GM13976 (cell line): ENCODE measurements at regions not wholly inside any gene's neighbourhood (a gene's known extent, or its start where the extent isn't known, plus 50 kb on each side); places are given as distances from the start of the nearest gene placed in this dataset.
"Not testable (repeated sequence)": the region's sequence is repeated elsewhere in the genome, so short reads cannot be mapped to it uniquely, and the experiment has no call there.

Experiments
- DNase-seq: peaks from one replicate; pipeline ENCODE4 v3.0.0; 2012; ENCODE audit warnings: low spot score
- CTCF ChIP-seq: IDR thresholded peaks from 2 replicates; pipeline ENCODE4 v1.5.1; 2012; ENCODE audit warnings: borderline replicate concordance, mild to moderate bottlenecking; ENCODE audit not compliant: insufficient read depth; ENCODE audit errors: extremely low read depth, missing control alignments, control extremely low read depth
- in situ Hi-C: fragments of 300-500 bp; cut with MboI; formaldehyde crosslinking; loops from one replicate; pipeline ENCODE4 v1.12.0; 2022; ENCODE audit warnings: low sequenced_read_pairs, mixed read lengths, inconsistent platforms; ENCODE audit not compliant: unreplicated experiment

GRCh38 chr1:235052067-235053008 is 76.3 kb downstream of the TOMM20 start:
- in situ Hi-C loops, result no loop called here
- peak; percentile 1 for DNase-seq
- TF ChIP-seq CTCF, result no peak

GRCh38 chr1:235051521-235051920 is 77.1 kb downstream of the TOMM20 start:
- no peak for DNase-seq
- TF ChIP-seq CTCF, result no peak
- in situ Hi-C loops, result no loop called here

- DNase-seq, result peak; percentile 80
- in situ Hi-C loops, result no loop called here
- TF ChIP-seq CTCF, result no peak
Measured at GRCh38 chr1:235050911-235051360, 77.7 kb downstream of the TOMM20 start.

GRCh38 chr1:235049716-235050378 is 78.8 kb downstream of the TOMM20 start:
- in situ Hi-C loops, DNase-seq: not testable (repeated sequence)

- TF ChIP-seq CTCF, result no peak
Measured at GRCh38 chr1:235049217-235049616, 79.4 kb downstream of the TOMM20 start.

GRCh38 chr1:235047331-235047871 is 81.2 kb downstream of the TOMM20 start:
- DNase-seq, result peak; percentile 31
- TF ChIP-seq CTCF, result no peak
- in situ Hi-C loops, result no loop called here

More at GRCh38 chr1:235049217-235049616, 79.4 kb downstream of the TOMM20 start:
- in situ Hi-C loops, result no loop called here
- no peak for DNase-seq
